HFF-Myc (cell line): ENCODE measurements at regions not wholly inside any gene's neighbourhood (a gene's known extent, or its start where the extent isn't known, plus 50 kb on each side); places are given as distances from the start of the nearest gene placed in this dataset.

Experiments
- DNase-seq: peaks from one replicate; pipeline ENCODE4 v3.0.0-alpha.2; 2011; ENCODE audit warnings: low read depth; ENCODE audit errors: extremely low read depth
- H3K4me3 ChIP-seq: replicated peaks from 2 replicates; pipeline ENCODE4 v1.5.1; 2011; ENCODE audit warnings: low read depth, mild to moderate bottlenecking, control low read depth, low read length
- TF ChIP-seq, protein P1 (sequence below): IDR thresholded peaks from 2 replicates; pipeline ENCODE4 v1.5.1; 2012; ENCODE audit warnings: mild to moderate bottlenecking, low read depth, low read length, control low read depth; ENCODE audit errors: missing control alignments

- H3K4me3 ChIP-seq = no peak overlapping the region
- TF ChIP-seq, protein P1, sequence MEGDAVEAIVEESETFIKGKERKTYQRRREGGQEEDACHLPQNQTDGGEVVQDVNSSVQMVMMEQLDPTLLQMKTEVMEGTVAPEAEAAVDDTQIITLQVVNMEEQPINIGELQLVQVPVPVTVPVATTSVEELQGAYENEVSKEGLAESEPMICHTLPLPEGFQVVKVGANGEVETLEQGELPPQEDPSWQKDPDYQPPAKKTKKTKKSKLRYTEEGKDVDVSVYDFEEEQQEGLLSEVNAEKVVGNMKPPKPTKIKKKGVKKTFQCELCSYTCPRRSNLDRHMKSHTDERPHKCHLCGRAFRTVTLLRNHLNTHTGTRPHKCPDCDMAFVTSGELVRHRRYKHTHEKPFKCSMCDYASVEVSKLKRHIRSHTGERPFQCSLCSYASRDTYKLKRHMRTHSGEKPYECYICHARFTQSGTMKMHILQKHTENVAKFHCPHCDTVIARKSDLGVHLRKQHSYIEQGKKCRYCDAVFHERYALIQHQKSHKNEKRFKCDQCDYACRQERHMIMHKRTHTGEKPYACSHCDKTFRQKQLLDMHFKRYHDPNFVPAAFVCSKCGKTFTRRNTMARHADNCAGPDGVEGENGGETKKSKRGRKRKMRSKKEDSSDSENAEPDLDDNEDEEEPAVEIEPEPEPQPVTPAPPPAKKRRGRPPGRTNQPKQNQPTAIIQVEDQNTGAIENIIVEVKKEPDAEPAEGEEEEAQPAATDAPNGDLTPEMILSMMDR = no peak
- DNase-seq = no peak
Observed at GRCh38 chr11:34830648-34831047, 85.5 kb downstream of the APIP start.

- H3K4me3 ChIP-seq = no peak overlapping the region
- DNase-seq = no peak
- TF ChIP-seq, protein P1 = no peak
Observed at GRCh38 chr11:34830035-34830434, 86.1 kb downstream of the APIP start.

DNA sequence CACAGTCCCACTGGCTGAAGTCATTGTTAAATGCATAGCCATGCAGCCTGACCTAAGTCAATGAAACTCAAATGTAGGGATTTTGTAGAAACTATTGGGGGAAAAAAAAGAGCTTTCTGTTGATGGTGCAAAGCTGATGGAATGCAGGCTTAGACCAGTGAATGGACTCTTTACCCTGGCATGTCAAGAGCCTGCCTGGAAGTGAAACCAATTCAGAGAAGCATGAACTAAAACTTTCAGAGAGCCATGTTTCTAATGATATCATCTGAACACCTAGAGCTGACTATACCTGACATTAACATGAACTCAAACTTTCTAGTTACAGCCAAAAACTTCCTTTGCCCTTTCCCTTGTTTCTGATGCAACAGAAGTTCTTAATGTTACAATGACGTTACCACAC is 89.0 kb downstream of the APIP start:
- H3K4me3 ChIP-seq = no peak overlapping the region
- TF ChIP-seq, protein P1 = no peak
- DNase-seq = no peak

GRCh38 chr11:34826384-34826726 is 89.8 kb downstream of the APIP start:
- no peak overlapping the region for H3K4me3 ChIP-seq
- TF ChIP-seq, protein P1 = no peak
- no peak for DNase-seq

GRCh38 chr11:34825670-34826383 is 90.4 kb downstream of the APIP start:
- H3K4me3 ChIP-seq = no peak overlapping the region
- DNase-seq = no peak
- TF ChIP-seq, protein P1 = no peak

GRCh38 chr11:34825315-34825669 is 90.9 kb downstream of the APIP start:
- no peak for DNase-seq
- no peak overlapping the region for H3K4me3 ChIP-seq
- TF ChIP-seq, protein P1 = no peak

DNA sequence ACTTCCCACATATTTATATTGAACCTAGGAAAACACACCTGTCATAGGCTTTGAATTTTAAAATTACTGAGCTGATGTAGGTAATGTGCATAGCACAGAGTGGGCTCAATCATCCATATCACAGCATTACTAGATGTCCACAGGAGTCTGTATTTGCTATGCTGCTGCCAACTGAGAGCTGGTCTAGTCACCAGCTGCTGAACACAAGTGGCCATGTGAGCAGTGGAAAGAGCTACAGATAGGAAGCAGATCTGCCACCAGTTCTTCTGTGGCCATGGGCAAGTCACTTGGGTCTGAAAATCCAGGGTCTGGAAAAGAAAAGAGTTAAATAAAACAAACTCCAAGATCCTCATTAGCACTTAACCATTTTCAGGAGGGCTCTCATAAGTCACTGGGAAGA is 91.8 kb downstream of the APIP start:
- DNase-seq = no peak
- H3K4me3 ChIP-seq = no peak overlapping the region
- TF ChIP-seq, protein P1 = no peak
